ENCODE measurements at regions not wholly inside any gene's neighbourhood (a gene's known extent, or its start where the extent isn't known, plus 50 kb on each side); places are given as distances from the start of the nearest gene placed in this dataset.

- intact Hi-C loops (cut with DNase I, micrococcal nuclease), result no loop called here
- Mint-ChIP-seq H3K4me1 (peaks cover 7% of the 10 kb centered on the region), H3K27ac (no peak overlapping the region), H3K27me3 (no peaks in the 10 kb centered on the region), H3K36me3 (ENCODE audit: low read depth) (no peaks in the 10 kb centered on the region), H3K9me3 (ENCODE audit: low read depth) (no peaks in the 10 kb centered on the region), H3K4me3 (no peak overlapping the region)
- ChIA-PET POLR2A (no interaction called here), CTCF (no interaction called here)
- ATAC-seq, result no peak
- DNase-seq, result no peak
Observed at GRCh38 chr2:189253836-189254235, 74.3 kb upstream of the COL5A2 start.

GRCh38 chr2:189254268-189254883 lies 74.8 kb upstream of the COL5A2 start:
- no peaks in the 10 kb centered on the region for H3K9me3 Mint-ChIP-seq (ENCODE audit: low read depth)
- H3K4me3 Mint-ChIP-seq, result no peak overlapping the region
- ATAC-seq (no peak), DNase-seq (no peak)
- CTCF ChIA-PET, result no interaction called here
- H3K4me1 Mint-ChIP-seq, result peaks cover 8% of the 10 kb centered on the region
- H3K27me3 Mint-ChIP-seq, result no peaks in the 10 kb centered on the region
- no peak overlapping the region for H3K27ac Mint-ChIP-seq
- POLR2A ChIA-PET, result no interaction called here
- intact Hi-C loops (cut with DNase I, micrococcal nuclease), result no loop called here
- H3K36me3 Mint-ChIP-seq (ENCODE audit: low read depth), result no peaks in the 10 kb centered on the region

- Mint-ChIP-seq H3K4me1 (peaks cover 8% of the 10 kb centered on the region), H3K36me3 (ENCODE audit: low read depth) (no peaks in the 10 kb centered on the region), H3K4me3 (no peak overlapping the region), H3K9me3 (ENCODE audit: low read depth) (no peaks in the 10 kb centered on the region), H3K27me3 (no peaks in the 10 kb centered on the region), H3K27ac (no peak overlapping the region)
- DNase-seq (no peak), ATAC-seq (peak; percentile 72)
- ChIA-PET POLR2A (no interaction called here), CTCF (no interaction called here)
- intact Hi-C loops (cut with DNase I, micrococcal nuclease), result no loop called here
Observed at GRCh38 chr2:189255711-189256110, 76.2 kb upstream of the COL5A2 start.

- Mint-ChIP-seq H3K4me1 (peaks cover 20% of the 10 kb centered on the region), H3K27ac (no peak overlapping the region), H3K9me3 (ENCODE audit: low read depth) (no peaks in the 10 kb centered on the region), H3K36me3 (ENCODE audit: low read depth) (no peaks in the 10 kb centered on the region), H3K4me3 (no peak overlapping the region), H3K27me3 (no peaks in the 10 kb centered on the region)
- ATAC-seq (no peak), DNase-seq (no peak)
- intact Hi-C loops (cut with DNase I, micrococcal nuclease), result no loop called here
- ChIA-PET CTCF (interaction anchor here (1.1 kb wide), 1 partner anchor 21 kb away, joined by 4 read pairs; no protein-coding TSS in a partner anchor), POLR2A (no interaction called here)
Observed at GRCh38 chr2:189258616-189259365, 79.2 kb upstream of the COL5A2 start.

- ATAC-seq (no peak), DNase-seq (no peak)
- intact Hi-C loops (cut with DNase I, micrococcal nuclease), result no loop called here
- no peak overlapping the region for H3K4me3 Mint-ChIP-seq
- CTCF ChIA-PET, result no interaction called here
- H3K9me3 Mint-ChIP-seq (ENCODE audit: low read depth), result no peaks in the 10 kb centered on the region
- peaks cover 20% of the 10 kb centered on the region for H3K4me1 Mint-ChIP-seq
- H3K36me3 Mint-ChIP-seq (ENCODE audit: low read depth), result no peaks in the 10 kb centered on the region
- no peak overlapping the region for H3K27ac Mint-ChIP-seq
- no peaks in the 10 kb centered on the region for H3K27me3 Mint-ChIP-seq
- POLR2A ChIA-PET, result no interaction called here
Observed at GRCh38 chr2:189260361-189260814, 80.8 kb upstream of the COL5A2 start.

GRCh38 chr2:189261431-189261841 lies 81.9 kb upstream of the COL5A2 start:
- H3K4me3 Mint-ChIP-seq, result no peak overlapping the region
- no peaks in the 10 kb centered on the region for H3K36me3 Mint-ChIP-seq (ENCODE audit: low read depth)
- POLR2A ChIA-PET, result no interaction called here
- ATAC-seq, result no peak
- no peak for DNase-seq
- H3K27me3 Mint-ChIP-seq, result no peaks in the 10 kb centered on the region
- CTCF ChIA-PET, result no interaction called here
- no peak overlapping the region for H3K27ac Mint-ChIP-seq
- H3K4me1 Mint-ChIP-seq, result peaks cover 13% of the 10 kb centered on the region
- no peaks in the 10 kb centered on the region for H3K9me3 Mint-ChIP-seq (ENCODE audit: low read depth)
- intact Hi-C loops (cut with DNase I, micrococcal nuclease), result no loop called here

GRCh38 chr2:189261916-189262315 lies 82.4 kb upstream of the COL5A2 start:
- Mint-ChIP-seq H3K9me3 (ENCODE audit: low read depth) (no peaks in the 10 kb centered on the region), H3K27me3 (no peaks in the 10 kb centered on the region), H3K4me3 (no peak overlapping the region), H3K36me3 (ENCODE audit: low read depth) (no peaks in the 10 kb centered on the region), H3K27ac (no peak overlapping the region), H3K4me1 (peaks cover 13% of the 10 kb centered on the region)
- ATAC-seq (no peak), DNase-seq (no peak)
- ChIA-PET CTCF (no interaction called here), POLR2A (no interaction called here)
- intact Hi-C loops (cut with DNase I, micrococcal nuclease), result no loop called here

GRCh38 chr2:189265696-189266320 lies 86.2 kb upstream of the COL5A2 start:
- H3K4me1 Mint-ChIP-seq, result peaks cover 12% of the 10 kb centered on the region
- ChIA-PET POLR2A (no interaction called here), CTCF (no interaction called here)
- no peak for ATAC-seq
- H3K36me3 Mint-ChIP-seq (ENCODE audit: low read depth), result peaks cover 3% of the 10 kb centered on the region
- intact Hi-C loops (cut with DNase I, micrococcal nuclease), result no loop called here
- no peaks in the 10 kb centered on the region for H3K27me3 Mint-ChIP-seq
- DNase-seq, result no peak
- H3K4me3 Mint-ChIP-seq, result no peak overlapping the region
- H3K9me3 Mint-ChIP-seq (ENCODE audit: low read depth), result peaks cover 9% of the 10 kb centered on the region
- no peak overlapping the region for H3K27ac Mint-ChIP-seq

GRCh38 chr2:189267491-189267890 lies 87.9 kb upstream of the COL5A2 start:
- intact Hi-C loops (cut with DNase I, micrococcal nuclease), result no loop called here
- peaks cover 19% of the 10 kb centered on the region for H3K9me3 Mint-ChIP-seq (ENCODE audit: low read depth)
- peaks cover 3% of the 10 kb centered on the region for H3K36me3 Mint-ChIP-seq (ENCODE audit: low read depth)
- DNase-seq, result no peak
- ChIA-PET CTCF (no interaction called here), POLR2A (no interaction called here)
- H3K27me3 Mint-ChIP-seq, result no peaks in the 10 kb centered on the region
- no peak for ATAC-seq
- no peak overlapping the region for H3K27ac Mint-ChIP-seq
- no peaks in the 10 kb centered on the region for H3K4me1 Mint-ChIP-seq
- no peak overlapping the region for H3K4me3 Mint-ChIP-seq

GRCh38 chr2:189267925-189268579 lies 88.5 kb upstream of the COL5A2 start:
- no peak overlapping the region for H3K27ac Mint-ChIP-seq

GRCh38 chr2:189268763-189269162 lies 89.2 kb upstream of the COL5A2 start:
- peaks cover 19% of the 10 kb centered on the region for H3K9me3 Mint-ChIP-seq (ENCODE audit: low read depth)
- no peaks in the 10 kb centered on the region for H3K4me1 Mint-ChIP-seq
- H3K27me3 Mint-ChIP-seq, result no peaks in the 10 kb centered on the region
- H3K4me3 Mint-ChIP-seq, result no peak overlapping the region
- intact Hi-C loops (cut with DNase I, micrococcal nuclease), result no loop called here
- ChIA-PET CTCF (no interaction called here), POLR2A (no interaction called here)
- H3K27ac Mint-ChIP-seq, result no peak overlapping the region
- DNase-seq (no peak), ATAC-seq (no peak)
- H3K36me3 Mint-ChIP-seq (ENCODE audit: low read depth), result peaks cover 3% of the 10 kb centered on the region

More at GRCh38 chr2:189267925-189268579, 88.5 kb upstream of the COL5A2 start:
- POLR2A ChIA-PET, result no interaction called here
- DNase-seq, result no peak
- ATAC-seq, result no peak
- no peaks in the 10 kb centered on the region for H3K4me1 Mint-ChIP-seq
- H3K9me3 Mint-ChIP-seq (ENCODE audit: low read depth), result peaks cover 19% of the 10 kb centered on the region
- no peaks in the 10 kb centered on the region for H3K27me3 Mint-ChIP-seq
- intact Hi-C loops (cut with DNase I, micrococcal nuclease), result no loop called here
- H3K36me3 Mint-ChIP-seq (ENCODE audit: low read depth), result peaks cover 3% of the 10 kb centered on the region
- CTCF ChIA-PET, result no interaction called here
- H3K4me3 Mint-ChIP-seq, result no peak overlapping the region

GRCh38 chr2:189273734-189274133 lies 94.2 kb upstream of the COL5A2 start:
- CTCF ChIA-PET, result interaction anchor here (2.3 kb wide), 1 partner anchor 12 kb away, joined by 8 read pairs; no protein-coding TSS in a partner anchor
- Mint-ChIP-seq H3K27me3 (no peaks in the 10 kb centered on the region), H3K36me3 (ENCODE audit: low read depth) (peaks cover 3% of the 10 kb centered on the region)

More at GRCh38 chr2:189273734-189274133, 94.2 kb upstream of the COL5A2 start:
- DNase-seq, result no peak
- H3K4me1 Mint-ChIP-seq, result no peaks in the 10 kb centered on the region
- intact Hi-C loops (cut with DNase I, micrococcal nuclease), result no loop called here
- H3K4me3 Mint-ChIP-seq, result no peak overlapping the region
- POLR2A ChIA-PET, result no interaction called here
- no peak for ATAC-seq
- H3K27ac Mint-ChIP-seq, result no peak overlapping the region
- H3K9me3 Mint-ChIP-seq (ENCODE audit: low read depth), result peaks cover 19% of the 10 kb centered on the region

Data from activated CD4-positive, alpha-beta T cell treated with anti-CD3 and anti-CD28 coated beads for 36 hours (primary cell).